Astrocyte of the cerebellum (primary cell): ENCODE measurements at regions not wholly inside any gene's neighbourhood (a gene's known extent, or its start where the extent isn't known, plus 50 kb on each side); places are given as distances from the start of the nearest gene placed in this dataset.
"Not testable (repeated sequence)": the region's sequence is repeated elsewhere in the genome, so short reads cannot be mapped to it uniquely, and the experiment has no call there.

Experiments
- DNase-seq: peaks from one replicate; pipeline ENCODE4 v3.0.0-alpha.2; 2011; ENCODE audit warnings: low read depth
- H3K4me3 ChIP-seq: 2 replicates; pipeline ENCODE4 v1.5.1; 2011; ENCODE audit warnings: mild to moderate bottlenecking, low read depth, low read length, moderate library complexity
- CTCF ChIP-seq: IDR thresholded peaks from 2 replicates; pipeline ENCODE4 v1.5.1; 2012; ENCODE audit warnings: low read length, low read depth, moderate library complexity, mild to moderate bottlenecking; ENCODE audit errors: missing control alignments
- in situ Hi-C: cut with HindIII; loops from 2 replicates; pipeline ENCODE4 v1.10.0; 2017; ENCODE audit warnings: low sequenced_read_pairs

DNA sequence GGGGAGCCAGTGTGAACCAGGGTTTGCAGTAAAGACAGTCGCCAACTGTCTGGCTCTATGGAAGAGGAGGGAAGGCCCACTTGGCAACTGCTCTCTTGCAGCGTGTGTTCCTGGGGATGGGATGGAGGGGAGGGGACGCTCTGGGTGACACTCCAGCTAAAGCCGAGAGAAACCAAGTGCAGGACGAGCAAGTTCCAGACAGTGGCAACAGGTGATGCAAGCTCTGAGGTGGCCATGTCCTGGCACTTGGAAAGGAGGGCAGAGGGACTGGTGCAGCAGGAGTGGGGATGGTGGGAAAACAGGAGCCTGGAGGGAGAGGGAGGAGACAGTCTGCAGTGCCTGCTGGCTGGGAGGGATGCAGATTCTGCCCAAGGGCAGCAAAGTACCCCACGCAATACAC is 127.0 kb upstream of the ALDH3B2 start:
- DNase-seq, in situ Hi-C loops: not testable (repeated sequence)

GRCh38 chr11:67800591-67800990 is 126.2 kb upstream of the ALDH3B2 start:
- H3K4me3 ChIP-seq, in situ Hi-C loops, DNase-seq: not testable (repeated sequence)

More for the DNA sequence above, 127.0 kb upstream of the ALDH3B2 start:
- not testable (repeated sequence) for H3K4me3 ChIP-seq

DNA sequence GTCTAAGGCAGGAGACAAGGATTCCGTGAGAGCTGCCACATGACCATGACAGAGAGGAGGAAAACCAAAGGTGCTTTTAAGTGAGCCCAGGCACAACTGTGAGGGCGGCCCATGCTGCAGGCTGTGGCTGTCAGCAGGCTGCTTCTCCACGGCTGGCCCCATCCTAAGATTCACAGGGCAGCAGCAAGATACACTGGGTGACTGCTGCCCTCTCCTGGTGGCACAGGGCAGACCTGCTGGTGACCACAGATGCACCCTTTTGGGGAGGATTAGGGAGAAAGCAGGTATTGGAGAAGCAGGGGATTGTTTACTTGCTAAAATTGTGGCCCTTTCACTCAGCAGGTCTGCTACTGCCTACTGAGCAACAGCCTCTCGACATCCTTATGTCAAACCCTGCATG is 125.4 kb upstream of the ALDH3B2 start:
- in situ Hi-C loops, DNase-seq, H3K4me3 ChIP-seq: not testable (repeated sequence)
- peak; percentile 54 for TF ChIP-seq CTCF

DNA sequence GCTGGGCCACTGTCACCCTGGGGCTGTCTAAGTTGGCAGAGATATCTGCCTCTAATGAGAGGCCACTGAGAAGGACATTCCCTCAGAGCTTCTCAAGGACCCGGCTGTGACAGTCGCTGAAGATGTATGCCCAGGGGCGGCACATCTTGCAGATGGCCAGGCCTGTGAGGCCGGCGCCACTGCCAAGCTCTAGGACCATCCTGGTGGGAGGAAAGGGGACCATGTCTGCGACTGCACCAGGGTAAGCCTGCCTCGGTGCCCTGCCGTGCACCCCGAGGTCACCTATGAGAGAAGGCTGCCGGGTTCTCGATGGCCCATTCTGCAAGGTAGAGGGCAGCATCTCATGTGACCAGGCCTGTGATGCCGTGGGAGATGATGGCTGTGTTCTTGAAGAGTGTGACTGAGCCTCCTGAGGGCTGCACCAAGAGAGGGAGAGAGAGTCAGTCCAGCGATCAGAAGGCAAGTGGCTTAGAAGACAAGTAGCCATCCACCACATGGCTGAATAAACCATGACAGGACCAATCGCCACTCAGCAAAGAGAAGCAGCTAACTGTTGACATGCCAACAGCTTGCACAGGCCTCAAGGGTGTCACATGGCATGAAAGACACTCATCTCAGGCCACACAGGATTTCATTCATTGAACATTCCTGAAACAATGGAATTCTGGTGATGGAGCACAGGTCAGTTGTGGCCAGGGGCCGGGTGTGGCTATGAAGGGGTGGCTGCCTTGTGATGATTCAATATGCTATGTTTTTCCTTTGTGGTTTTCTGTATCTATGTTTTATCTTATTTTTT is 123.5 kb upstream of the ALDH3B2 start:
- in situ Hi-C loops, H3K4me3 ChIP-seq, DNase-seq: not testable (repeated sequence)

DNA sequence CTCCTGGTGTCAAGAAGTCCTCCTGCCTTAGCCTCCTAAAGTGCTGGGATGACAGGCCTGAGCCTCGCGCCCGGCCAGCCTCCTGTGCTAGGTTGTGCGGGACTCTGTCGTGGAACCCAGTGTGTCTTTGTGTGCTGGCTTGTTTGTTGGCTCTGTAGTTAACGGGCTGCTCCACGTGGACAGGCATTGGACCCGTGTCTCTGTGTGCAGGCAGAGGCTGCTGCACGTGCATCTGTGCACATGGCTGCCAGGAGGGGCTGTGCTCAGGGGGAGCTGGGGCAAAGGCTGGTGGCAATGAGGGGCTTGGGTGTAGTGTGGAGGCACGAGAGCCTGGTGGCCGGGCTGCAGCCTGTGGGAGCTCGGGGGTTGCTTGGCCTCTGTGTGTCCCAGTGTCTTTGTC is 121.3 kb upstream of the ALDH3B2 start:
- no peak for TF ChIP-seq CTCF
- DNase-seq, result no peak
- H3K4me3 ChIP-seq, result no peak overlapping the region
- in situ Hi-C loops, result no loop called here

DNA sequence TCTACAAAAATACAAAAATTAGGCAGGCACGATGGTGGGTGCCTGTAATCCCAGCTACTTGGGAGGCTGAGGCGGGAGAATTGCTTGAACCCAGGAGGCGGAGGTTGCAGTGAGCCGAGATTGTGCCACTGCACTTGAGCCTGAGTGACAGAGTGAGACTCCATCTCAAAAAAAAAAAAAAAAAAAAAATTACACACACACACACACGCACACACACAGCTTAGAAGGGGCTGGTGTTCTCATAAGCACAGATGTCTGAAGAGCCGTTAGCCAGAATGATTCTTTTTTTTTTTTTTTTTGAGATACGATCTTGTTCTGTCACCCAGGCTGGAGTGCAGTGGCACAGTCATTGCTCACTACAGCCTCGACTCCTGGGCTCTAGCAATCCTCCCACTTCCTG is 119.3 kb upstream of the ALDH3B2 start:
- DNase-seq, in situ Hi-C loops, H3K4me3 ChIP-seq: not testable (repeated sequence)

GRCh38 chr11:67792273-67792990 is 118.0 kb upstream of the ALDH3B2 start:
- H3K4me3 ChIP-seq, DNase-seq, in situ Hi-C loops: not testable (repeated sequence)
- TF ChIP-seq CTCF, result peak; percentile 46

- DNase-seq, in situ Hi-C loops, H3K4me3 ChIP-seq: not testable (repeated sequence)
Measured at GRCh38 chr11:67791598-67792170, 117.3 kb upstream of the ALDH3B2 start.

- in situ Hi-C loops, H3K4me3 ChIP-seq, DNase-seq: not testable (repeated sequence)
Measured at GRCh38 chr11:67788341-67788695, 113.9 kb upstream of the ALDH3B2 start.

GRCh38 chr11:67787681-67788340 is 113.4 kb upstream of the ALDH3B2 start:
- DNase-seq, in situ Hi-C loops: not testable (repeated sequence)

DNA sequence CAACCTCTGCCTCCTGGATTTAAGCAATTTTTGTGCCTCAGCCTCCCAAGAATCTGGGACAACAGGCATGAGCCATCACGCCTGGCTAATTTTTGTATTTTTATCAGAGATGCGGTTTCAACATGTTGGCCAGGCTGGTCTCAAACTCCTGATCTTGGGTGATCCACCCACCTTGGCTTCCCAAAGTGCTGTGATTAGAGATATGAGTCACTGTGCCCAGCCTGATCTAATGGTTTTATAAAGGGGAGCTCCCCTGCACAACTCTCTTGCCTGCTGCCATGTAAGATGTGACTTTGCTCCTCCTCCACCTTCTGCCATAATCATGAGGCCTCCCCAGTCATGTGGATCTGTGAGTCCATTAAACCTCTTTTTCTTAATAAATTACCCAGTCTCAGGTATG is 107.5 kb upstream of the ALDH3B2 start:
- DNase-seq, in situ Hi-C loops, H3K4me3 ChIP-seq: not testable (repeated sequence)

More at GRCh38 chr11:67787681-67788340, 113.4 kb upstream of the ALDH3B2 start:
- not testable (repeated sequence) for H3K4me3 ChIP-seq

GRCh38 chr11:67781506-67781905 is 107.1 kb upstream of the ALDH3B2 start:
- DNase-seq, in situ Hi-C loops, H3K4me3 ChIP-seq: not testable (repeated sequence)
